B cell (primary cell): ENCODE measurements at regions not wholly inside any gene's neighbourhood (a gene's known extent, or its start where the extent isn't known, plus 50 kb on each side); places are given as distances from the start of the nearest gene placed in this dataset.

ENCODE experiments used
- ATAC-seq: fragments of 200-7000 bp; cut with Tn5 transposase; one replicate; pipeline ENCODE4 v1.10.0; 2021; ENCODE audit warnings: low read depth, mild to moderate bottlenecking, moderate number of reproducible peaks, moderate library complexity
- CTCF ChIA-PET: fragments of 350-600 bp; sonication (Branson Sonifier 250); formaldehyde crosslinking; loops from one replicate; lab custom pipeline; 2021; ENCODE audit warnings: antibody characterized with exemption, inconsistent platforms; lab: Charles Lee
- POLR2A ChIA-PET: fragments of 350-600 bp; sonication (Branson Sonifier 250); formaldehyde crosslinking; loops from one replicate; lab custom pipeline; 2021; ENCODE audit warnings: antibody characterized with exemption; lab: Charles Lee
- DNase-seq: peaks from one replicate; pipeline ENCODE4 v3.0.0; 2013
- H2AFZ ChIP-seq: 2 replicates; pipeline ENCODE4 v1.6.1; 2012; ENCODE audit warnings: mild to moderate bottlenecking, low read depth, low read length; ENCODE audit not compliant: insufficient read depth, poor library complexity, severe bottlenecking
- H3K27ac ChIP-seq, 2 donors: 1 replicate in 1 of 2; 2 replicates in 1 of 2; pipeline ENCODE4 v1.5.1; 2012 to 2013; ENCODE audit warnings: low read length in 2 of 2, mild to moderate bottlenecking in 2 of 2, moderate library complexity in 1 of 2
- H3K27me3 ChIP-seq, 4 experiments: fragments of 200-600 bp in 1 of 4; sonication (generic) in 1 of 4; replicated peaks in 1 of 4; 1 replicate in 2 of 4; 2 replicates in 2 of 4; pipeline versions ENCODE4 v1.6.1 to v1.7.0; 2013 to 2016; ENCODE audit warnings: low read length in 3 of 4, mild to moderate bottlenecking in 2 of 4, mixed read lengths in 1 of 4, moderate library complexity in 1 of 4; ENCODE audit not compliant: insufficient read depth in 4 of 4, control insufficient read depth in 3 of 4; ENCODE audit errors: control extremely low read depth in 1 of 4
- H3K36me3 ChIP-seq, 2 experiments: replicated peaks in 1 of 2; 1 replicate in 1 of 2; 2 replicates in 1 of 2; pipeline versions ENCODE4 v1.6.1 to v1.7.1; 2013; ENCODE audit warnings: low read length in 1 of 2; ENCODE audit not compliant: insufficient read depth in 2 of 2, control insufficient read depth in 1 of 2; ENCODE audit errors: control extremely low read depth in 1 of 2, extremely low read depth in 1 of 2
- H3K4me1 ChIP-seq, 2 donors: fragments of 200-600 bp in 1 of 2; sonication (generic) in 1 of 2; 1 replicate in 1 of 2; 2 replicates in 1 of 2; pipeline versions ENCODE4 v1.5.1 to v1.6.1; 2013 to 2017; ENCODE audit warnings: low read length in 2 of 2; ENCODE audit not compliant: control insufficient read depth in 2 of 2, insufficient read depth in 2 of 2
- H3K4me2 ChIP-seq: replicated peaks from 2 replicates; pipeline ENCODE3; 2012; ENCODE audit warnings: mild to moderate bottlenecking, low read depth, low read length; ENCODE audit not compliant: poor library complexity, severe bottlenecking
- H3K4me3 ChIP-seq, 5 experiments: fragments of 200-600 bp in 1 of 5; sonication (generic) in 1 of 5; 1 replicate in 3 of 5; 2 replicates in 2 of 5; pipeline versions ENCODE4 v1.5.1 to v1.7.0; 2011 to 2016; ENCODE audit warnings: low read length in 4 of 5, mild to moderate bottlenecking in 4 of 5, low read depth in 2 of 5, control low read depth in 1 of 5, moderate library complexity in 1 of 5; ENCODE audit not compliant: insufficient read depth in 1 of 5; ENCODE audit errors: control extremely low read depth in 1 of 5, extremely low read depth in 1 of 5
- H3K79me2 ChIP-seq: fragments of 200-600 bp; sonication (generic); one replicate; pipeline ENCODE4 v1.6.0; 2016; ENCODE audit warnings: low read length; ENCODE audit not compliant: control insufficient read depth, insufficient read depth
- H3K9ac ChIP-seq: fragments of 200-600 bp; sonication (generic); 2 replicates; pipeline ENCODE4 v1.6.1; 2017; ENCODE audit warnings: mild to moderate bottlenecking, low read length, moderate library complexity
- H3K9me3 ChIP-seq, 3 donors: one replicate each; pipeline versions ENCODE4 v1.6.1 to v1.7.1; 2013; ENCODE audit warnings: low read length in 2 of 3; ENCODE audit not compliant: control insufficient read depth in 2 of 3, insufficient read depth in 1 of 3; ENCODE audit errors: control extremely low read depth in 1 of 3
- H4K20me1 ChIP-seq: 2 replicates; pipeline ENCODE4 v1.6.0; 2012; ENCODE audit warnings: mild to moderate bottlenecking, low read length; ENCODE audit not compliant: insufficient read depth, control insufficient read depth, poor library complexity, severe bottlenecking
- H3K27ac Mint-ChIP-seq: one replicate; pipeline ENCODE4 v1.8.0; 2021; ENCODE audit warnings: mixed read lengths
- H3K27me3 Mint-ChIP-seq: one replicate; pipeline ENCODE4 v1.8.0; 2021; ENCODE audit warnings: mixed read lengths
- H3K4me1 Mint-ChIP-seq: one replicate; pipeline ENCODE4 v1.8.0; 2021; ENCODE audit warnings: mixed read lengths
- H3K4me3 Mint-ChIP-seq: one replicate; pipeline ENCODE4 v1.8.0; 2021; ENCODE audit warnings: mixed read lengths
- H3K9me3 Mint-ChIP-seq: one replicate; pipeline ENCODE4 v1.8.0; 2022; ENCODE audit warnings: mixed read lengths; ENCODE audit not compliant: insufficient read depth
- EZH2 ChIP-seq: IDR thresholded peaks from 2 replicates; pipeline ENCODE4 v1.6.1; 2012; ENCODE audit warnings: borderline replicate concordance, low read depth, mild to moderate bottlenecking, moderate library complexity, low read length; ENCODE audit not compliant: insufficient read depth, poor library complexity, severe bottlenecking
- WGBS: methylation state at CpG from one replicate; pipeline ENCODE4 v1.1.5; 2013; ENCODE audit warnings: missing lambda C conversion rate; ENCODE audit not compliant: insufficient coverage; 5-methylcytosine and 5-hydroxymethylcytosine counted together
- intact Hi-C: fragments of 100-400 bp; cut with micrococcal nuclease; formaldehyde crosslinking; loops from one replicate; pipeline ENCODE4 v1.10.0; 2022
- TF ChIP-seq, protein P1 (sequence below): fragments of 200-600 bp; IDR thresholded peaks from one replicate; pipeline ENCODE4 v1.8.0; 2022; ENCODE audit warnings: antibody characterized with exemption, mild to moderate bottlenecking

DNA sequence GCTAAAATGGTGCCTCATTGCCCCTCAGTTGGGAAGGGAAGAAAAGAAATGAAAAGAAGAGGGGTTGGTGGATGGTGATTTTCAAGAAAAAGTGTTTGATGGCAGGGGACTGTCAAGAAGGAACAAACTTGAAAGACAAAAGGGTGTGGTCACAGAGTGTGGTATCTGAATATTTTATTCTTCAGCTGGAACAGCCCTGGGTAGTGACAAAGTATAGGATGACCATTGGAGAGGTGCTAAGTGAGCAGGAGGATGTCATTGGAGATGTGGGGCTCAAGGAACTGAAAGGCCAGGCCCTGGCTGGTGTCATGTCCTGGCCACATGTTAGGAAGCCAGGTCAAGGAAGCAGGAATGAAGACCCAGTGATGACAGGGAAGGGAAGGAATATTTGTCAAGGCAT lies 71.0 kb upstream of the CD55 start:
- Histone ChIP-seq H3K4me2 (no peak overlapping the region), H3K79me2 (no peaks in the 10 kb centered on the region), H3K27ac (no peak overlapping the region), H2AFZ (no peak overlapping the region), H3K36me3 (no peaks in the 10 kb centered on the region), H3K9ac (no peak overlapping the region), H4K20me1 (no peaks in the 10 kb centered on the region), H3K27me3 (no peaks in the 10 kb centered on the region), H3K9me3 (peaks cover 0 to 5% (median 0%) of the 10 kb centered on the region in 3 donors), H3K4me3 (no peak overlapping the region), H3K4me1 (no peaks in the 10 kb centered on the region)
- POLR2A ChIA-PET, result no interaction called here
- H3K4me1 Mint-ChIP-seq, result peaks cover 12% of the 10 kb centered on the region
- no peaks in the 10 kb centered on the region for H3K27me3 Mint-ChIP-seq
- intact Hi-C loops, result no loop called here
- CTCF ChIA-PET, result no interaction called here
- TF ChIP-seq, protein P1, sequence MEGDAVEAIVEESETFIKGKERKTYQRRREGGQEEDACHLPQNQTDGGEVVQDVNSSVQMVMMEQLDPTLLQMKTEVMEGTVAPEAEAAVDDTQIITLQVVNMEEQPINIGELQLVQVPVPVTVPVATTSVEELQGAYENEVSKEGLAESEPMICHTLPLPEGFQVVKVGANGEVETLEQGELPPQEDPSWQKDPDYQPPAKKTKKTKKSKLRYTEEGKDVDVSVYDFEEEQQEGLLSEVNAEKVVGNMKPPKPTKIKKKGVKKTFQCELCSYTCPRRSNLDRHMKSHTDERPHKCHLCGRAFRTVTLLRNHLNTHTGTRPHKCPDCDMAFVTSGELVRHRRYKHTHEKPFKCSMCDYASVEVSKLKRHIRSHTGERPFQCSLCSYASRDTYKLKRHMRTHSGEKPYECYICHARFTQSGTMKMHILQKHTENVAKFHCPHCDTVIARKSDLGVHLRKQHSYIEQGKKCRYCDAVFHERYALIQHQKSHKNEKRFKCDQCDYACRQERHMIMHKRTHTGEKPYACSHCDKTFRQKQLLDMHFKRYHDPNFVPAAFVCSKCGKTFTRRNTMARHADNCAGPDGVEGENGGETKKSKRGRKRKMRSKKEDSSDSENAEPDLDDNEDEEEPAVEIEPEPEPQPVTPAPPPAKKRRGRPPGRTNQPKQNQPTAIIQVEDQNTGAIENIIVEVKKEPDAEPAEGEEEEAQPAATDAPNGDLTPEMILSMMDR, result no peak
- TF ChIP-seq EZH2, result no peak
- no peak overlapping the region for H3K4me3 Mint-ChIP-seq
- peaks cover 7% of the 10 kb centered on the region for H3K9me3 Mint-ChIP-seq
- H3K27ac Mint-ChIP-seq, result no peak overlapping the region
- ATAC-seq, result no peak
- no peak for DNase-seq

DNA sequence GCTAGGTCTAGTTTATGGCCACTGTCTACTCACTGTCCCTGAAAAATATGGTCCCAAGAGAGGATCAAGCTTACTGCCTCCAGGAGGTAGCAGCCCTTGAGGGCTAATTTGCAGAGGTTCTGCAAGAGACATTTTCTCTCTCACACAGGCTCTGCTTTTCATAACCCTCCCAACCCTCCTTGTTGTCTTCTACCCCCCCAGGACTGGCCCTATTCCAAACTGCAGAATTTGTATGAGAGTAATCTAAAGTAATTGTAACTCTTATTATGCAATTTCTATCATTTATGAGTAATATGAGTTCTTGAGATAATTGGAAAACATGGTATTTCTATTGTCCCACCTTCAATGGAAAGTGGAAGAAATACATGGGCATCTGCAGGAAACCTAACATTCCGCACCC lies 70.4 kb upstream of the CD55 start:
- Histone ChIP-seq H3K4me3 (no peak overlapping the region), H3K9ac (no peak overlapping the region), H3K9me3 (peaks cover 0 to 8% (median 0%) of the 10 kb centered on the region in 3 donors), H3K27me3 (no peaks in the 10 kb centered on the region), H4K20me1 (no peaks in the 10 kb centered on the region), H2AFZ (no peak overlapping the region), H3K79me2 (no peaks in the 10 kb centered on the region), H3K27ac (no peak overlapping the region), H3K4me2 (no peak overlapping the region), H3K36me3 (no peaks in the 10 kb centered on the region), H3K4me1 (no peaks in the 10 kb centered on the region)
- ATAC-seq (no peak), DNase-seq (no peak)
- Mint-ChIP-seq H3K4me3 (no peak overlapping the region), H3K27me3 (no peaks in the 10 kb centered on the region), H3K27ac (no peak overlapping the region), H3K4me1 (peaks cover 12% of the 10 kb centered on the region), H3K9me3 (peaks cover 7% of the 10 kb centered on the region)
- TF ChIP-seq EZH2, result no peak
- TF ChIP-seq, protein P1, result no peak
- WGBS, result no CpG with 5 or more reads among the region's 1 CpG
- intact Hi-C loops, result no loop called here
- ChIA-PET POLR2A (no interaction called here), CTCF (no interaction called here)
